HUES64 (cell line): ENCODE measurements at regions not wholly inside any gene's neighbourhood (a gene's known extent, or its start where the extent isn't known, plus 50 kb on each side); places are given as distances from the start of the nearest gene placed in this dataset.
"Not testable (repeated sequence)": the region's sequence is repeated elsewhere in the genome, so short reads cannot be mapped to it uniquely, and the experiment has no call there.

Experiments used
- H3K27ac ChIP-seq: 2 replicates; pipeline ENCODE4 v1.7.0; 2013; ENCODE audit warnings: low read depth, low read length, inconsistent platforms
- H3K27me3 ChIP-seq: 2 replicates; pipeline ENCODE4 v1.6.1; 2013; ENCODE audit warnings: mild to moderate bottlenecking, low read length; ENCODE audit not compliant: insufficient read depth
- H3K36me3 ChIP-seq: 2 replicates; pipeline ENCODE4 v1.6.1; 2013; ENCODE audit warnings: mild to moderate bottlenecking, low read length; ENCODE audit not compliant: insufficient read depth
- H3K4me1 ChIP-seq: 2 replicates; pipeline ENCODE4 v1.6.1; 2013; ENCODE audit warnings: mild to moderate bottlenecking, low read length, moderate library complexity; ENCODE audit not compliant: insufficient read depth
- H3K4me3 ChIP-seq: 2 replicates; pipeline ENCODE4 v1.5.1; 2013; ENCODE audit warnings: mild to moderate bottlenecking, low read length, moderate library complexity
- H3K9ac ChIP-seq: 2 replicates; pipeline ENCODE4 v1.6.1; 2013; ENCODE audit warnings: mild to moderate bottlenecking, low read depth, low read length
- H3K9me3 ChIP-seq: 2 replicates; pipeline ENCODE4 v1.6.1; 2013; ENCODE audit warnings: low read depth, low read length; ENCODE audit not compliant: insufficient read depth
- WGBS: fragments of 150-250, 120-280 bp; methylation state at CpG from one replicate; pipeline ENCODE4 v1.1.7; 2013; ENCODE audit warnings: missing lambda C conversion rate; 5-methylcytosine and 5-hydroxymethylcytosine counted together

DNA sequence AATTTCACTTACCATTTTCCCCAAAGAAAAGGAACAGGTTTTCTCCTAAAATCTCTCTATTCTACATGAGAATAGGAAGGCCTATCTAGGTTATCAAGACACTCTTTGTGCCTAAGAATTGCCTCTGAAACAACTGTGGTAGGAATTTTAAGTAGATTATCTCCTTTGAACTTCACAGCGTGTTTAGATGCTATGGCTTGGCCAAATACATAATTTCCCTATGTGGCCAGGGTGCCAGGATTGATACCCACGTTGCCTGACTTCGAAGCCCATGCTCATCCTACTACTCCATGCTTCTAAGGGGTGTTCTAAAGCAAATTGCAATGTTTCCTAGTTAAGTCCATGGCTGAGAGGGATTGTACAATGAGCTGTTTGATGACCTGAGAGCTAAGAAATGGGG lies 241.5 kb upstream of the FBXO33 start:
- Histone ChIP-seq H3K9ac (no peak overlapping the region), H3K4me1 (peaks cover 28% of the 10 kb centered on the region), H3K36me3 (no peaks in the 10 kb centered on the region), H3K27me3 (no peaks in the 10 kb centered on the region), H3K27ac (no peak overlapping the region), H3K4me3 (no peak overlapping the region), H3K9me3 (no peaks in the 10 kb centered on the region)
- 37% methylated on average over 3 of the region's 3 CpGs for WGBS

DNA sequence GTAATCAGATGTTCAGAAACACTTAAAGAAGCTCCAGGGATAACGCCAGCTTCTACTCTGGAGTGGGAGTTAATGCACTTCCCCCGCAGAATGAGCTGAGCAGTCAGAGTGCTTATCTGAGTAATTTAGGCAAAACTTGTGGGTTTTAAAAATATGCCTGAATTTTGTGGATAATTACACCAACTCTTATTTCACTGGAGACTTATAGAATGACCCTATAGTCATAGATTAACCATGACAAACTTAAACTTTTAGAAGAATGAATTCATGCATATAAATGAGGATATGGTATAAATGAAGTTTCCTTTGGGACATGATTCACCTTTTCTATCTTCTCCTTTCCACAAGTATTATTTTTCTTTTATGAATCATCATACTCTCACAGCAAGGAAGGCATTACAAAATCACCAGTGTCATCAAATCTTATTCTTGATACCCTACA lies 241.1 kb upstream of the FBXO33 start:
- peaks cover 28% of the 10 kb centered on the region for H3K4me1 ChIP-seq
- no peak overlapping the region; the same call in 1 of the 2 replicates for H3K27ac ChIP-seq
- no peaks in the 10 kb centered on the region for H3K9me3 ChIP-seq
- no peak overlapping the region for H3K4me3 ChIP-seq
- H3K36me3 ChIP-seq: no peaks in the 10 kb centered on the region
- H3K27me3 ChIP-seq: no peaks in the 10 kb centered on the region
- H3K9ac ChIP-seq: no peak overlapping the region
- WGBS: 77% methylated on average over 2 of the region's 2 CpGs

DNA sequence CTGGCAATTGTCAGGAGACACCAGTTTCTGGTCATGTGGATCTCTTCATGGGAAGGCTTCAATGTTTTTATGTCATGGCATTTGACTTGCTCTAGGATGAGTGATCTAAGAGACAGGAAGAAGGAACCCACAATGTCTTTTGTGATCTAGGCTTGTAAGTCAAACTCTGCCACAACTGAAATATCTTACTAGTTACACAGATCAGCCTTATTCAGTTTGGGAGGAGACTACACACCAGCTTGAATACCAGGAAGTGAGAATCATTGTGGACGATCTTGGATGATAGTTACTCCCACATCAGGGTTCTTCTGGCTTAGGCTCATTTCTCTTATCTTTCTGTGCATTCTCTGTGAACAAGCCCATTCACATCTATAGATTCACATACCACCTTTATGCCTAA lies 236.2 kb upstream of the FBXO33 start:
- Histone ChIP-seq H3K9ac (no peak overlapping the region), H3K27ac (no peak overlapping the region), H3K4me1 (peaks cover 21% of the 10 kb centered on the region), H3K36me3 (no peaks in the 10 kb centered on the region), H3K9me3 (no peaks in the 10 kb centered on the region), H3K27me3 (no peaks in the 10 kb centered on the region), H3K4me3 (no peak overlapping the region)
- 100% methylated on average over 1 of the region's 1 CpG for WGBS

DNA sequence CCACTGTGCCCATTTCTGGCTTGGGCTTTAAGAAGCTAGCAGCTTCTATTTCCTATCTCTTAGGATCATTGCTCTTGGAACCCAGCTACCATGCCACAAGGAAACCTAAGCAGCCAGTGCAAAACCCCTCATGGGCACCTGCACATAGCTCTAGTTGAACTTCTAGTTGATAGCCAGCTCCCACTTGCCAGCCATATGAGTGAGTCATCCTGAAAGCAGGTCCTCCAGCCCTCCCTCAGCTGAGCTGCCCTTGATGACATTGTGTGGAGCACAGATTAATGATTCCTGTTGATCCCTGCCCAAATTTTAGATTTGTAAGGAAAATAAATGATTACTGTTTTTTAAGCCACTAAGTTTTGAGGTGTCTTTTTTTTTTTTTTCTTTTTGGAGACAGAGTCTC lies 234.2 kb upstream of the FBXO33 start:
- H3K27ac ChIP-seq: no peak overlapping the region
- peaks cover 6% of the 10 kb centered on the region for H3K4me1 ChIP-seq

DNA sequence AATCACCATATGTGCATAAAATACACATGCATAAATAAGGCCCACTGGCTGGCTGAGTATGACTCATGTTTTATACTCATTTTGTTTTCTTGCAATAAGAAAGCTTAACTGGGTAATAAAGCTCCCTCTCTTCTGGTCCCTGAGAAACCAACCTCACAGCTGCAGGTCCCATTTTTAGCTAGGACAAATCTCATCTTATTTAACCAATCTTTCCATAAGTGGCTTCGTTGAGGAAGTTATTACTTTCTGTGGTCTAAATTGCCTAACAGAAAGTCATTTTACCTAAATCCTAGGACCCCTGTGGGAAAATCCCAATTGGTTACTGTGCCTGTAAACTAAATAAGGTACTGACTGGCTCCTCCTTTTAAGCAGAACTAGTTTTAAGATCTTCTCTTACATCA lies 232.8 kb upstream of the FBXO33 start:
- no peaks in the 10 kb centered on the region for H3K36me3 ChIP-seq
- H3K4me1 ChIP-seq: peaks cover 6% of the 10 kb centered on the region
- H3K4me3 ChIP-seq: no peak overlapping the region
- H3K27me3 ChIP-seq: no peaks in the 10 kb centered on the region
- no peaks in the 10 kb centered on the region for H3K9me3 ChIP-seq
- H3K9ac ChIP-seq: no peak overlapping the region
- WGBS: 78% methylated on average over 1 of the region's 1 CpG
- no peak overlapping the region for H3K27ac ChIP-seq

More for the DNA sequence above, 234.2 kb upstream of the FBXO33 start:
- H3K9ac ChIP-seq: no peak overlapping the region
- no peak overlapping the region for H3K4me3 ChIP-seq
- no peaks in the 10 kb centered on the region for H3K27me3 ChIP-seq
- no peaks in the 10 kb centered on the region for H3K9me3 ChIP-seq
- no peaks in the 10 kb centered on the region for H3K36me3 ChIP-seq

DNA sequence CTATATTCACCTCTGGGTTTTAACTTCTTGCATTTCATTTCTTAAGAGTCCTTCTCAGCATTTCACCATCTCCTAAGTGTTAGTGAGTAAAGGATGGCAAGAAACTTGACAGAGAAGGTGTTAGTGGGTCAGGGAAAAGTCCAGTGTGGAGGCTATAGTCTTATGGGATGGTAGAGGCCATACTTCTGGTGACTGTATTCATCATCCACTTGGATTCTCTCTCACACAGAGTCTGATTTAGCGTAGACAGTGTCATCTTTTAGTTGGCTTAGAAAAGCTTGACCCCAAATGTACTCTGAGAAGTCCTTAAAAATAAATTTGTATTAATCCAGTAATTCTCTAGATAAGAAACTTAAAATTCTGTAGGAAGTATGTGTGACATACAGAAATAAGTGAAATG lies 232.4 kb upstream of the FBXO33 start:
- H3K4me3 ChIP-seq: no peak overlapping the region
- H3K4me1 ChIP-seq: peaks cover 6% of the 10 kb centered on the region
- no peak overlapping the region for H3K9ac ChIP-seq
- no peaks in the 10 kb centered on the region for H3K36me3 ChIP-seq
- no peaks in the 10 kb centered on the region for H3K9me3 ChIP-seq
- no peaks in the 10 kb centered on the region for H3K27me3 ChIP-seq
- no CpG with 5 or more reads among the region's 1 CpG for WGBS
- no peak overlapping the region for H3K27ac ChIP-seq

DNA sequence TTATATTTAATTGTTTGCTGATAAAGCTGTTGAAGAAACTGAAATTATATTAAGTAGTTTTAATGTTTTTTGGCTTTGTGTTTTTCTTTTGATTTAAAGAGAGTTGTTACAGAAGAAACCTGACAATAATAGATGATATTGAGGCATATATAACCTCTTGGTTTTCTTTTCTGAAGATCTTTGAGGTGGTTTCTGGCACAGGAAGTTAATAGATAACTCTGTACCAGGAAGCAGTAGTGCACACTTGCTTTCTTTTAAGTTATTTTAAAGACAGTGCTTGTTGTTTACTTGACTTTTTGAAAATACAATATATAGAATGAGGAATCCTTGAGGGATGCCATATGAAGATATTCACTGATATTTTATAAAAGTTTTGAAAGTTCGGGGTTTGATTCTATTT lies 209.0 kb upstream of the FBXO33 start:
- H3K4me1 ChIP-seq: no peaks in the 10 kb centered on the region
- no peaks in the 10 kb centered on the region for H3K36me3 ChIP-seq
- no peaks in the 10 kb centered on the region for H3K27me3 ChIP-seq
- H3K9ac ChIP-seq: no peak overlapping the region
- 93% methylated on average over 1 of the region's 1 CpG for WGBS
- no peaks in the 10 kb centered on the region for H3K9me3 ChIP-seq
- H3K27ac ChIP-seq: no peak overlapping the region
- no peak overlapping the region for H3K4me3 ChIP-seq

DNA sequence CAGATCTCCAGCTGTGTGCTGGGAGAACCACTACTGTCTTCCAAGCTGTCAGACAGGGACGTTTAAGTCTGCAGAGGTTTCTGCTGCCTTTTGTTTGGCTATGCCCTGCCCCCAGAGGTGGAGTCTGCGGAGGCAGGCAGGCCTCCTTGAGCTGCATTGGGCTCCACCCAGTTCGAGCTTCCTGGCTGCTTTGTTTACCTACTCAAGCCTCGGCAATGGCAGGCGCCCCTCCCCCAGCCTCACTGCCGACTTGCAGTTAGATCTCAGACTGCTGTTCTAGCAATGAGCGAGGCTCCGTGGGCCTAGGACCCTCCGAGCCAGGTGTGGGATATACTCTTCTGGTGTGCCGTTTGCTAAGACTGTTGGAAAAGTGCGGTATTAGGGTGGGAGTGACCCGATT lies 206.8 kb upstream of the FBXO33 start:
- H3K27me3 ChIP-seq, H3K27ac ChIP-seq, H3K9ac ChIP-seq, H3K9me3 ChIP-seq, H3K4me1 ChIP-seq, H3K4me3 ChIP-seq, H3K36me3 ChIP-seq: not testable (repeated sequence)
- WGBS: 89% methylated on average over 12 of the region's 12 CpGs

DNA sequence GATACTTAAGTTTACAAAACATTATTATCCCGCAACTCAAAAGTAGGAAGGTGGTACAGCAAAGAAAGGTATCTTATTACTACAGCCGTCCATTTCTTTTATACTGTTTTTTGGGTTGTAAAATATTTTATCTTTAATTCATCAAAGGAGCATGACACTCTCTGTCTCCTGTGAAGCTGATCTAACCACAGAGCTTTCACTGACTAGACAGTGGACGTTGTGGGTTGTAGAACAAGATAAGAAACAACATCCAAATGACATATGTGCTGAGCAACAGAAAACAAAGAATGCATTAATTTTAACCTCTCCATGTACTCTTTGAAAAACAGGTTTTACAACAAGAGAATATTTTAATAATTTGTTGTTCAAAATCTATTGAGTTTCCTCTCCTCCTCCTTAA lies 195.9 kb upstream of the FBXO33 start:
- H3K36me3 ChIP-seq: no peaks in the 10 kb centered on the region
- WGBS: 100% methylated on average over 1 of the region's 3 CpGs
- H3K4me3 ChIP-seq: no peak overlapping the region
- H3K4me1 ChIP-seq: no peaks in the 10 kb centered on the region
- H3K27me3 ChIP-seq: no peaks in the 10 kb centered on the region
- H3K9ac ChIP-seq: no peak overlapping the region
- H3K9me3 ChIP-seq: no peaks in the 10 kb centered on the region
- H3K27ac ChIP-seq: no peak overlapping the region

DNA sequence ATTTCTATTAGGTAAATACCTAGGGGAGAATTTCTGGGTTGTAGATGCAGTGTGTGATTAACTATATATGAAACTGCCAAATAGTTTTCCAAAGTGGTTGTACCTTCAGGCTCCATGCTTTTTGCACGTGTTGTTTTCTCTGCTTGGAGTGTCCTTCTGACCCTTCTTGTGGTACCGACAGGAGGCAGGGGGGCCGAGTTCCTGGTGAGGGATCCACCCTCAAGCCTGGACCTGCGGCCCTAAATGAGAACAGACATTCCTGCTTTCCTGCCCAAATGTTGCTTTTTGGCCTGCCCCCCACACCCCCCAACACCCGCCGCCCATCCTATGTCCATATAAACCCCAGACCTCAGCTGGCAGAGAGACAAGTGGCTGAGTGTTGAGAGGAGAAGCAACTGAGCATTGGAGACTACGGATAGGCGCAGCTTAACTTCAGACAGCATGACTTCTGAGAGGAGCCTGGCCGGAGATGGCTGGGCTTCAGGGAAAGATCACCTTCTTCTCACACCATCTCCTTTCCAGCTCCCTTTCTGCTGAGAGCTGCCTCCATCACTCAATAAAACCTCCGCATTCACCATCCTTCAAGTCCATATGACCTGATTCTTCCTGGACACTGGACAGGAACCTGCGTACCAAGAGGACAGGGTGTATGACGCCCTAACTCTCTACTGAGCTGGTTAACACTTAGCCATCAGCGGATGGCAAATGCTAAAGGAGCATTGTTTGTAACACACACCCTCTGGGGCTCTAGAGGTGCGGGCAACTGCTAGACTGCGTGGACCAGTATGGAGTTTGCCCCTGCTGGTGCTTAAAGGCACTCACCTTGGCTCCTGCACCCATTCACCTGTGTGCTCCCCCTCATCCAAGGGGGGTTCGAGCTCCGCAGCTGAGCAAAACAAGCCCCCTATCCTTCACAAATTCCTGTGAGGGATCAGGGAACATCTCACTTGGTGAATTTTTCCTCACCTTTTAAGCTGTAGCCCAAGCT lies 194.7 kb upstream of the FBXO33 start:
- no peaks in the 10 kb centered on the region for H3K9me3 ChIP-seq
- H3K27me3 ChIP-seq: no peaks in the 10 kb centered on the region
- no peaks in the 10 kb centered on the region for H3K36me3 ChIP-seq
- H3K27ac ChIP-seq: no peak overlapping the region
- H3K9ac ChIP-seq: no peak overlapping the region
- H3K4me3 ChIP-seq: no peak overlapping the region
- 95% methylated on average over 17 of the region's 17 CpGs for WGBS
- no peaks in the 10 kb centered on the region for H3K4me1 ChIP-seq

DNA sequence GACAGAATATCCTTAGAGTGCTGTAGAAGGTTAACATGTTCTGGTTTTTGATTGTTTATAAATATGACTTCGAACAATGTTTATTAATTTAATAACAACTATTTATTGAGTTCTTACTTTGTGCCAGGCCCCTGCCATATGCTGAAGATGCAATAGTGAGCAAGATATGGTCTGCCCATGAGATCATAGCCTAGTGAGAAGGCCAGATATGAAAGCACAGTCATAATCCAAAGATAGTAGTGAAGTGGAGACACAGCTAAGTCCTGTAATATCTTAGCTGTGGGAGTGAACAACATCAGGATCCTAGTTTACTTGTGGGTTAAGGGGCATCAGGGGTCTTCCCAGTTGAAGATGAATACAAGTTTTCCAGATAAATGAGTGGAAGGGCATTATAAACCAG lies 189.4 kb upstream of the FBXO33 start:
- Histone ChIP-seq H3K4me1 (peaks cover 3% of the 10 kb centered on the region; the same call in 1 of the 2 replicates), H3K27ac (no peak overlapping the region), H3K9ac (no peak overlapping the region), H3K4me3 (no peak overlapping the region), H3K36me3 (no peaks in the 10 kb centered on the region), H3K27me3 (no peaks in the 10 kb centered on the region), H3K9me3 (no peaks in the 10 kb centered on the region)
- WGBS: no CpG with 5 or more reads among the region's 1 CpG
